Smooth muscle cell (in vitro differentiated cells): ENCODE measurements at regions not wholly inside any gene's neighbourhood (a gene's known extent, or its start where the extent isn't known, plus 50 kb on each side); places are given as distances from the start of the nearest gene placed in this dataset.

Source experiments
- DNase-seq: peaks from one replicate; lab custom pipeline; 2025; ENCODE audit not compliant: unreplicated experiment; lab: John Stamatoyannopoulos, UW
- H2AFZ ChIP-seq: fragments of 200-600 bp; sonication (generic); 2 replicates; pipeline ENCODE4 v1.6.0; 2016; ENCODE audit warnings: antibody characterized with exemption, low read depth, mild to moderate bottlenecking
- H3F3A ChIP-seq: fragments of 200-600 bp; sonication (generic); 2 replicates; pipeline ENCODE4 v1.6.0; 2017; ENCODE audit warnings: antibody characterized with exemption, low read depth
- H3K27ac ChIP-seq: fragments of 200-600 bp; sonication (generic); 2 replicates; pipeline ENCODE4 v1.5.1; 2016; ENCODE audit warnings: low read depth, mild to moderate bottlenecking
- H3K27me3 ChIP-seq: fragments of 200-600 bp; sonication (generic); 2 replicates; pipeline ENCODE4 v1.6.1; 2016; ENCODE audit warnings: low read depth, mild to moderate bottlenecking
- H3K36me3 ChIP-seq: fragments of 200-600 bp; sonication (generic); 2 replicates; pipeline ENCODE4 v1.5.1; 2016; ENCODE audit warnings: low read depth
- H3K4me1 ChIP-seq: fragments of 200-600 bp; sonication (generic); 2 replicates; pipeline ENCODE4 v1.5.1; 2016; ENCODE audit warnings: low read depth
- H3K4me2 ChIP-seq: fragments of 200-600 bp; sonication (generic); 2 replicates; pipeline ENCODE4 v1.6.0; 2016; ENCODE audit warnings: mild to moderate bottlenecking
- H3K4me3 ChIP-seq: fragments of 200-600 bp; sonication (generic); 2 replicates; pipeline ENCODE4 v1.5.1; 2016; ENCODE audit warnings: mild to moderate bottlenecking
- H3K79me2 ChIP-seq: fragments of 200-600 bp; sonication (generic); 2 replicates; pipeline ENCODE4 v1.6.0; 2016; ENCODE audit warnings: low read depth, mild to moderate bottlenecking
- H3K9ac ChIP-seq: fragments of 200-600 bp; sonication (generic); 2 replicates; pipeline ENCODE4 v1.6.0; 2016; ENCODE audit warnings: low read depth
- H3K9me3 ChIP-seq: fragments of 200-600 bp; sonication (generic); replicated peaks from 2 replicates; pipeline ENCODE4 v1.5.1; 2016; ENCODE audit warnings: low read depth
- H4K20me1 ChIP-seq: fragments of 200-600 bp; sonication (generic); 2 replicates; pipeline ENCODE4 v1.6.0; 2016; ENCODE audit warnings: low read depth
- CTCF ChIP-seq: fragments of 200-600 bp; sonication (generic); IDR thresholded peaks from 2 replicates; pipeline ENCODE4 v1.5.1; 2017; ENCODE audit warnings: borderline replicate concordance, mild to moderate bottlenecking, antibody characterized with exemption; ENCODE audit not compliant: insufficient read depth, poor library complexity, severe bottlenecking
- WGBS: methylation state at CpG from one replicate; pipeline ENCODE4 v1.1.7; 2016; ENCODE audit warnings: low lambda C conversion rate; 5-methylcytosine and 5-hydroxymethylcytosine counted together

GRCh38 chr3:181354140-181354539 is 357.6 kb upstream of the SOX2 start:
- no peaks in the 10 kb centered on the region for H3K79me2 ChIP-seq
- H3K4me2 ChIP-seq = no peak overlapping the region
- H3K4me1 ChIP-seq = no peaks in the 10 kb centered on the region
- no peaks in the 10 kb centered on the region for H3F3A ChIP-seq
- H3K27ac ChIP-seq = no peak overlapping the region
- H3K27me3 ChIP-seq = no peaks in the 10 kb centered on the region
- TF ChIP-seq CTCF = no peak
- no peaks in the 10 kb centered on the region for H4K20me1 ChIP-seq
- H3K36me3 ChIP-seq = no peaks in the 10 kb centered on the region
- H3K9ac ChIP-seq = no peak overlapping the region
- no peak overlapping the region for H2AFZ ChIP-seq
- no peaks in the 10 kb centered on the region for H3K9me3 ChIP-seq
- DNase-seq = no peak
- H3K4me3 ChIP-seq = no peak overlapping the region

- Histone ChIP-seq H3K9me3 (no peaks in the 10 kb centered on the region), H3K4me3 (no peak overlapping the region), H4K20me1 (no peaks in the 10 kb centered on the region), H2AFZ (no peak overlapping the region), H3K9ac (no peak overlapping the region), H3K4me1 (peaks cover 3% of the 10 kb centered on the region), H3K79me2 (no peaks in the 10 kb centered on the region), H3K4me2 (no peak overlapping the region), H3K27me3 (peaks cover 14% of the 10 kb centered on the region), H3K27ac (no peak overlapping the region), H3K36me3 (no peaks in the 10 kb centered on the region), H3F3A (no peaks in the 10 kb centered on the region)
- DNase-seq = no peak
- 83% methylated on average over 5 of the region's 5 CpGs for WGBS
- TF ChIP-seq CTCF = no peak
Measured at GRCh38 chr3:181344331-181344730, 354.8 kb upstream of the DNAJC19 start.

- Histone ChIP-seq H3K9me3 (no peaks in the 10 kb centered on the region), H3K9ac (no peak overlapping the region), H3K27me3 (peaks cover 33% of the 10 kb centered on the region), H3F3A (no peaks in the 10 kb centered on the region), H3K79me2 (no peaks in the 10 kb centered on the region), H3K27ac (no peak overlapping the region), H3K36me3 (no peaks in the 10 kb centered on the region), H4K20me1 (no peaks in the 10 kb centered on the region), H2AFZ (no peak overlapping the region), H3K4me2 (no peak overlapping the region), H3K4me3 (no peak overlapping the region), H3K4me1 (peaks cover 16% of the 10 kb centered on the region)
- no peak for TF ChIP-seq CTCF
- no peak for DNase-seq
- 64% methylated on average over 2 of the region's 2 CpGs for WGBS
Measured at GRCh38 chr3:181336597-181336996, 347.1 kb upstream of the DNAJC19 start.

- no peaks in the 10 kb centered on the region for H3K79me2 ChIP-seq
Measured at GRCh38 chr3:181333394-181333793, 343.9 kb upstream of the DNAJC19 start.

More at GRCh38 chr3:181333394-181333793, 343.9 kb upstream of the DNAJC19 start:
- no peak for TF ChIP-seq CTCF
- Histone ChIP-seq H3K4me2 (no peak overlapping the region), H3K27me3 (peaks cover 60% of the 10 kb centered on the region), H4K20me1 (no peaks in the 10 kb centered on the region), H3F3A (no peaks in the 10 kb centered on the region), H3K9ac (no peak overlapping the region), H3K27ac (no peak overlapping the region), H2AFZ (no peak overlapping the region), H3K36me3 (no peaks in the 10 kb centered on the region), H3K4me3 (no peak overlapping the region), H3K4me1 (peaks cover 4% of the 10 kb centered on the region), H3K9me3 (no peaks in the 10 kb centered on the region)
- DNase-seq = no peak
